Tibial nerve (tissue), 4 donors: ENCODE measurements at regions not wholly inside any gene's neighbourhood (a gene's known extent, or its start where the extent isn't known, plus 50 kb on each side); places are given as distances from the start of the nearest gene placed in this dataset.

Source experiments
- EP300 ChIP-seq, 2 donors: sonication (generic); formaldehyde crosslinking; IDR thresholded peaks; one replicate each; pipeline ENCODE4 v1.6.1; 2017; ENCODE audit warnings: antibody characterized with exemption in 2 of 2, mild to moderate bottlenecking in 1 of 2
- POLR2A ChIP-seq, 2 donors: fragments of 450-650 bp; IDR thresholded peaks; one replicate each; pipeline ENCODE4 v1.6.1; 2017; ENCODE audit warnings: antibody characterized with exemption in 2 of 2, mild to moderate bottlenecking in 2 of 2, moderate library complexity in 2 of 2
- TF ChIP-seq, protein P1 (sequence below), 5 experiments: fragments of 200-600 bp in 3 of 5; fragments of 450-650 bp in 2 of 5; sonication (generic) in 3 of 5; IDR thresholded peaks; one replicate each; pipeline ENCODE4 v1.5.1; 2016 to 2019; ENCODE audit warnings: antibody characterized with exemption in 5 of 5, mild to moderate bottlenecking in 3 of 5, moderate library complexity in 2 of 5

DNA sequence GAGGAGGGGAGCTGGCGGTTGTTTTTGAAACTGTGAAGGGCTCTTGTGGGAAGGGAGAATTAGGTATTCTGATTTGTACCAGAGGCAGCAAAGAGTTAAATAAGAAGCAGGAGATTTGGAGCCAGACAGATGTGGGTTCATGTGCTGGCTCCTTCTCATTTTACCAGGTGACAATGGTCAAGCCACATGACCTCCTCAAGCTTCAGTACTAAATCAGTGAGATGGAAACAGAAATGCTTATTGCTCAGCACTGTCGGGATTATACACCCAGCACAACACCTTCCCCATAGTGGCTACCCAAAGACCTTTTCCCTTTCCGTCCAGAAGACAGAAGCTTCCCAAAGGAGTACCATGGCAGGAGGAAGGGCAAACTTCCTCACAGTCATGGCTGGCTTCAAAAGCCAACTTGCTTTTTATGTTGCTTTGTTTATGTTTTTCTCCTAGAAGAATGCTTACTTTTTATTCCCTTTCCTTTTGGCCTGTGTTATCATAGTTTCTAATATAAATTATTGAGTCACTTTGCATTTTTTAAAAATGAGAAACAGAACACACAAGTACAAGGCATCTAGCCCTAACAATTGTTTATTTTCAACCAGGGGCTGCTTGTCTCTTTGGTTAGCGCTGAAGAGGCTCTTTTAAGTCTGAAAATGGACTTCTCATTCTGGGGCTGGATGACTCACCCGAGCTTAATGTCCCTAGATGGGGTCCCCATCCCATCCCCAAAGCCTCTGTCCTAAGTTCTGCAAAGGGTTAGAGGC is 181.5 kb upstream of the ZBED5 start:
- TF ChIP-seq, protein P1, sequence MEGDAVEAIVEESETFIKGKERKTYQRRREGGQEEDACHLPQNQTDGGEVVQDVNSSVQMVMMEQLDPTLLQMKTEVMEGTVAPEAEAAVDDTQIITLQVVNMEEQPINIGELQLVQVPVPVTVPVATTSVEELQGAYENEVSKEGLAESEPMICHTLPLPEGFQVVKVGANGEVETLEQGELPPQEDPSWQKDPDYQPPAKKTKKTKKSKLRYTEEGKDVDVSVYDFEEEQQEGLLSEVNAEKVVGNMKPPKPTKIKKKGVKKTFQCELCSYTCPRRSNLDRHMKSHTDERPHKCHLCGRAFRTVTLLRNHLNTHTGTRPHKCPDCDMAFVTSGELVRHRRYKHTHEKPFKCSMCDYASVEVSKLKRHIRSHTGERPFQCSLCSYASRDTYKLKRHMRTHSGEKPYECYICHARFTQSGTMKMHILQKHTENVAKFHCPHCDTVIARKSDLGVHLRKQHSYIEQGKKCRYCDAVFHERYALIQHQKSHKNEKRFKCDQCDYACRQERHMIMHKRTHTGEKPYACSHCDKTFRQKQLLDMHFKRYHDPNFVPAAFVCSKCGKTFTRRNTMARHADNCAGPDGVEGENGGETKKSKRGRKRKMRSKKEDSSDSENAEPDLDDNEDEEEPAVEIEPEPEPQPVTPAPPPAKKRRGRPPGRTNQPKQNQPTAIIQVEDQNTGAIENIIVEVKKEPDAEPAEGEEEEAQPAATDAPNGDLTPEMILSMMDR (IDR thresholded peaks at IDR 0.05) = no peak
- no peak for TF ChIP-seq EP300 (IDR thresholded peaks at IDR 0.05)
- TF ChIP-seq POLR2A (IDR thresholded peaks at IDR 0.05) = no peak
